Heart right ventricle (tissue), 16 donors: ENCODE measurements at regions not wholly inside any gene's neighbourhood (a gene's known extent, or its start where the extent isn't known, plus 50 kb on each side); places are given as distances from the start of the nearest gene placed in this dataset.
"Not testable (repeated sequence)": the region's sequence is repeated elsewhere in the genome, so short reads cannot be mapped to it uniquely, and the experiment has no call there.

ENCODE experiments used
- ATAC-seq, 8 donors: fragments of 200-7000 bp; cut with Tn5 transposase; one replicate each; pipeline ENCODE4 v1.9.1; 2020; ENCODE audit warnings: mild to moderate bottlenecking in 8 of 8, moderate library complexity in 8 of 8, moderate number of reproducible peaks in 1 of 8
- DNase-seq, 2 donors: peaks; one replicate each; pipeline ENCODE4 v3.0.0-alpha.2; 2020
- H3K27ac ChIP-seq, 10 donors: fragments of 200-600 bp; sonication (generic) in 2 of 10; one replicate each; pipeline versions ENCODE4 v1.5.0 to v1.8.0; 2020 to 2022; ENCODE audit warnings: mild to moderate bottlenecking in 3 of 10
- H3K27me3 ChIP-seq, 7 donors: fragments of 200-600 bp; one replicate each; pipeline ENCODE4 v1.8.0; 2021 to 2022; ENCODE audit warnings: mild to moderate bottlenecking in 2 of 7
- H3K36me3 ChIP-seq, 9 donors: fragments of 200-600 bp; sonication (generic) in 1 of 9; one replicate each; pipeline versions ENCODE4 v1.5.0 to v1.8.0; 2020 to 2022; ENCODE audit warnings: mild to moderate bottlenecking in 2 of 9
- H3K4me1 ChIP-seq, 9 donors: fragments of 200-600 bp; sonication (generic) in 1 of 9; one replicate each; pipeline versions ENCODE4 v1.5.0 to v1.8.0; 2020 to 2022; ENCODE audit warnings: mild to moderate bottlenecking in 4 of 9
- H3K4me3 ChIP-seq, 10 donors: fragments of 200-600 bp; sonication (generic) in 2 of 10; one replicate each; pipeline versions ENCODE4 v1.5.0 to v1.8.0; 2020 to 2022; ENCODE audit warnings: mild to moderate bottlenecking in 7 of 10, moderate library complexity in 2 of 10
- H3K9me3 ChIP-seq, 11 donors: fragments of 200-600 bp in 10 of 11; sonication (generic) in 2 of 11; one replicate each; pipeline versions ENCODE4 v1.5.0 to v1.8.0; 2013 to 2022; ENCODE audit warnings: mild to moderate bottlenecking in 2 of 11, control low read depth in 1 of 11, moderate library complexity in 1 of 11
- WGBS, 2 donors: extraction: QIAGEN DNeasy Blood & Tissue Kit; methylation state at CpG; one replicate each; pipeline ENCODE4 v1.1.7; 2013; ENCODE audit warnings: inconsistent platforms in 1 of 2; 5-methylcytosine and 5-hydroxymethylcytosine counted together
- intact Hi-C, 10 donors: fragments of 100-400 bp; cut with DNase I; formaldehyde crosslinking; loops; one replicate each; pipeline versions ENCODE4 v1.11.1 to v1.14.2; 2022
- donor health status: Arrhythmogenic right ventricular cardiomyopathy.
- donor health status: ischemic (EF 13 %, LVEDD 7.1; RV severe dilation, severe dysfunction).
- donor health status: healthy with polysubstance abuse.
- donor health status: DM: no; HTN: yes; CAD: no.
- donor health status: DM: no; HTN: no; CAD: no.
- donor health status: ischemic (EF 25% LVEDD 6.9; RV normal size, moderate dysfunction).
- donor health status: ischemic (EF 25% LVEDD 5.7; RV mildly dilated, moderate dysfunction).
- donor health status: healthy.
- donor health status: DM: yes; HTN: yes; CAD: no.
- donor health status: Ischemic cardiomyopathy.
- donor health status: ischemic (EF 35%, LVEDD 5.7; RV mildly dilated, moderate dysfunction).
- donor health status: nonischemic (EF 11% LVEDD 7.7; RV severe dilation, severe dysfunction).
- donor health status: DM: yes; HTN: yes; CAD: no.
- donor health status: PGD.
- donor health status: ischemic (EF 29% LVEDD 5.4; RV normal size, mild dysfunction).
- donor health status: nonischemic (EF 23%, LVEDD 6.1; RV moderate dilation, normal function).

DNA sequence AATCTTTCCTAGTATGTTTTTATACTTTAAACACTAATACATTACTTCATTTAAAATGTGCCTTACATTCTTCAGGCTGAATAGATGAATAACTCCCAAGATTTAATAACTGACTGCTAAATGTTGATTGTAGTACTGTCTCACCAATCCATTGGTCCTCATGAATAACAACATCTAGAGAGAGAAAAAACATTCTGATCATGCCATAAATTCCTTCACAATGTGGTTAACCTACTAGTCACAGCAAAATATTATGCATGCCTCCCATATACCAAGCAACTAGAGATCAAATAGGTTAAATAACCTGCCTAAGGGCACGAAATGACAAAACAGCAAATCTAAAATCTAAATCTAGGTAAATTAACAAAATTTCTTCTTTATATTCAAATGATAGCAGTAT is 66.2 kb downstream of the SYT15 start:
- ATAC-seq, DNase-seq, H3K4me3 ChIP-seq, H3K4me1 ChIP-seq, intact Hi-C loops, H3K27ac ChIP-seq, H3K27me3 ChIP-seq, H3K9me3 ChIP-seq, H3K36me3 ChIP-seq: not testable (repeated sequence)
- 56 to 57% methylated on average over 1 of the region's 1 CpG for WGBS, 2 donors

DNA sequence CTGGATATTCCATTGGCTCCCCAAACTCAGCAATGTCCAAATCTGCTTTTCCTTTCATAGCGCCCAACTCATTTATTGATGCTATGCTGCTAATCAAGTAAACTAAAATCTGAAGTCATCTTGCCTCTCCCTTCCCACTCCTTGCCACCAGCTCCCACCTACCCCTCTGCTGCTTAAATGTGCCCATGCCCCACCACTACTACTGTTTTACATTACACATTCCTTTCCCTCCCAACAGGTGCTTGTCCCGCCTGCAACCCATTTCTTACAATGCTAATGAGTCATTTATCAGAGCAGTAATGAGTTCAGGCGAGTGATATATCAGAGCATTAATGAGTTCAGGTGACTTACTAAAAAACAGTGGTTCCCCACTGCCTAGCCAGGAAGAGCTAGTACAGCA is 67.2 kb downstream of the SYT15 start:
- ATAC-seq, H3K27ac ChIP-seq, H3K4me1 ChIP-seq, H3K36me3 ChIP-seq, H3K4me3 ChIP-seq, H3K27me3 ChIP-seq, DNase-seq, H3K9me3 ChIP-seq, intact Hi-C loops: not testable (repeated sequence)
- WGBS, 2 donors, result 38 to 70% methylated on average over 2 to 3 of the region's 3 CpGs

DNA sequence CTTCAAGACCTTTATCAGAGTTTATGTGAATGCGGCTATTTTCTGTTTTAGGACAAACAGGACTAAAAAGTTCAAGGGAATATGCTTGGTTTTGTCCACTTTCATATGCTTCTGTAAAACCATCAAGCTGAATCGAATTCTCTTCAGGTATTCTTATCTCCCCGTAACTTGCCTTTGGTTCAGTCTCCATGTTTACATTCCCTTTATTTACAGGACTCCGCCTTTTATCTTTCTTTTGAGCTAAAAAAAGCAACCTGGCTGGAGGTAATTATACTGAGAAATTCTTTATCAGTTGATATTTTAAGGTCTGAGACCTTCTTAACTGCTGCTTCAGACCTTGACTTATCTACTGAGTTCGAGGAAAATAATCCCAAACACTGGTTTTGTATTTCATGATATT is 72.0 kb downstream of the SYT15 start:
- DNase-seq, result not testable (repeated sequence)

DNA sequence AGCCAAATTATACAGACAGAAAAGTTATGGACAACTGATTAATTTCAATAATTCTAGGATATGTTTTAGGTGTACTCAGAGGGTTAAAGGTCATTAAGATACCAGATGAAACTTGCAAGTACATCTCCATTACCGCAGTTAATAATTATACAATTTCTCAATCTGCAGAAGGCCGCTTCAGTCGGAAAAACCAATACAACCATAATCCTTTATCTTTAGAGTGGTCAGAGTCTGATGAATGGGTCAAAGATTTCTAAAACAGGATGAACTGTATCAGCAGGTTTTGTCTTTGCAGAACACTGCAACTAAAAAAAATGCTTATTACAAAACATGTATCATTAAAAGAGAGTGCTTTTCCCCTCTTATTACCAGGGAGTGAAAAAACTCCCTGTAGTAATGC is 78.5 kb downstream of the SYT15 start:
- H3K4me1 ChIP-seq, intact Hi-C loops: not testable (repeated sequence)

More for the DNA sequence above, 72.0 kb downstream of the SYT15 start:
- H3K36me3 ChIP-seq, H3K9me3 ChIP-seq, intact Hi-C loops, H3K27ac ChIP-seq, H3K4me1 ChIP-seq, ATAC-seq, H3K4me3 ChIP-seq, H3K27me3 ChIP-seq: not testable (repeated sequence)
- 14 to 39% methylated on average over 1 of the region's 5 CpGs for WGBS, 2 donors

GRCh38 chr10:46660027-46660834 is 81.3 kb downstream of the SYT15 start:
- H3K27ac ChIP-seq, intact Hi-C loops, H3K9me3 ChIP-seq, ATAC-seq, DNase-seq, H3K4me3 ChIP-seq, H3K4me1 ChIP-seq, H3K27me3 ChIP-seq, H3K36me3 ChIP-seq: not testable (repeated sequence)
- 53 to 63% methylated on average over 1 of the region's 8 CpGs for WGBS, 2 donors

More for the DNA sequence above, 78.5 kb downstream of the SYT15 start:
- DNase-seq, H3K27me3 ChIP-seq, H3K36me3 ChIP-seq, H3K27ac ChIP-seq, ATAC-seq, H3K9me3 ChIP-seq, H3K4me3 ChIP-seq: not testable (repeated sequence)
- no CpG with 5 or more reads among the region's 3 CpGs for WGBS, 2 donors

DNA sequence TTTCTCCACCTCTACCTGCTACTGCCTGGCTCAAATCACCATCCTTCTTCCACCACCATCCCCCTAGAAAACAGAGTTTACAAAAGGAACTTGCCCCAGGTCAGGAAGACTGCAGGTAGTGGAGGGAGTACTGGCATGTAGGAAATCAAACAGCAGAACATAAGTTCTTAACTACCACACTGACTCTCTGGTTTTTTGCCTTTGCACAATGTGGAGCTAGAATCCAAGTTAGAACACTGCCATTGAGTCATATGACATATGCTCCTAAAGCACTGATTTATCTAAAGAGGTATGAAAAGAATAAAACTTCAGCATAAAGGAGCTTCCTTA is 81.9 kb downstream of the SYT15 start:
- H3K4me3 ChIP-seq, H3K4me1 ChIP-seq, H3K36me3 ChIP-seq, H3K9me3 ChIP-seq, DNase-seq, intact Hi-C loops, H3K27me3 ChIP-seq, ATAC-seq, H3K27ac ChIP-seq: not testable (repeated sequence)

DNA sequence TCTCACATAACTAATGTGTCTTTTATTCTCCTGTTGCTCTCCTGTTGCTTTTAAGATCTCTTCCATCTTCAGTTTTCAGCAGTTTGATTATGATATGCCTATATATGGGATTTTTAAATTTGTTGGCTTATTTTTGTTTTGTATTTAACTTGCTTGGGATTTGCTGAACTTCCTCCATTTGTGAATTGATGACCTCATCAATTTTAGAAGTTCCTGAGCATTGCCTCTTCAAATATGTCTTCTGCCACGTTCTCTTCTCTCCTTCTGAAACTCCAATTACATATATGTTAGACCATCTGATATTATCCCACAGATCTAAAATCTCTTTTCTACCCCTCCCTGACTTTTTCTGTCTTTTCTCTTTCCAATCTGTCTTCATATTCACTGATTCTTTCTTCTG is 86.6 kb downstream of the SYT15 start:
- intact Hi-C loops, H3K4me3 ChIP-seq, H3K9me3 ChIP-seq, H3K36me3 ChIP-seq, ATAC-seq, H3K27me3 ChIP-seq, H3K27ac ChIP-seq, H3K4me1 ChIP-seq, DNase-seq: not testable (repeated sequence)
- WGBS, 2 donors, result 75 to 79% methylated on average over 1 of the region's 1 CpG

GRCh38 chr10:46668357-46668997 is 89.5 kb downstream of the SYT15 start:
- H3K36me3 ChIP-seq, H3K4me3 ChIP-seq, H3K27me3 ChIP-seq, H3K4me1 ChIP-seq, intact Hi-C loops, H3K27ac ChIP-seq, H3K9me3 ChIP-seq: not testable (repeated sequence)
- ATAC-seq, result peak in 5 of 8 donors; percentile 17 to 81 (median 70)
- 78 to 80% methylated on average over 6 of the region's 6 CpGs for WGBS, 2 donors
- DNase-seq, result peak in 1 of 2 donors; percentile 4

DNA sequence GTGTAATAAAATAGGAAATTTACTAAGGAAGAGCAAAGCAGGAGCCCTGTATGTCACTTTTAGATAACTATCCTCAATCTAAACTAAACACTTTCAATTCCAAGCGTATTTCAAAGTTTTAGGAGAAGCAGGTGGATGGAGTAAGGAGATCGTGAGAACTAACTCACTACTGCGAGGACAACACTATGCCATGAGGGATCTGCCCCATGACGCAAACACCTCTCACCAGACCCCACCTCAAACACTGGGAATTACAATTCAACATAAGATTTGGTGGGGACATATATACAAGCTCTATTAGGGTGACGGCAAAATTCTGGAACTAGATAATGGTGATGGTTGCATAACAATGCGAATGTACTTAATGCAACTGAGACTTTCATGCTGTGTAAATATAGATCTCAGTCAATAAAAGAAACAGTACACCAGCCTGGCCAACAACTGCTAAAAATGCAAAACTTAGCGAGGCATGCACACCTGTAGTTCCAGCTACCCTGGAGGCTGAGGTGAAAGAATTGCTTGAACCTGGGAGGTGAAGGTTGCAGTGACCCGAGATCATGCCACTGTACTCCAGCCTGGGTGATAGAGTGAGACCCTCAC is 99.0 kb downstream of the SYT15 start:
- WGBS, 2 donors, result 81 to 96% methylated on average over 2 of the region's 8 CpGs
- DNase-seq, H3K27ac ChIP-seq, ATAC-seq, H3K27me3 ChIP-seq, H3K36me3 ChIP-seq, H3K4me3 ChIP-seq, intact Hi-C loops, H3K9me3 ChIP-seq, H3K4me1 ChIP-seq: not testable (repeated sequence)

DNA sequence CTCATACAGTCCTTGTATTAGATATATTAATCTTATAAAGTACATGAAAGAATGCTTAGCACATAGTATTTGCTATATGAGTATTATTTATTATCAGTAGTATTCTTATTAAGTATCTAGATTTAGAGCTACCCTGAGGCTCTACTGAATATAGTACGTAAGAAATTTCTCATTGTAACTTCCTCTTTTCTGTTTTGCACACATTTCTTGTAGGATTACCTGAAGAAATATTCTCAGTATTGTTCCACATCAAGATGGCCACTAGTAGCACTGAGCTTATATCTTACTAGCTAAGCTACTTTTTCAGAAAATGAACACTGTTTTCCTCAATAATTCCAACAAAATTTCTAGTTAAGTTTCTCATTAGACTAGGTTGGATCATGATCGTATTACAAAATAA is 112.5 kb downstream of the SYT15 start:
- no CpG with 5 or more reads among the region's 2 CpGs for WGBS, 2 donors
- H3K4me1 ChIP-seq, H3K4me3 ChIP-seq, ATAC-seq, H3K27me3 ChIP-seq, DNase-seq, H3K36me3 ChIP-seq, intact Hi-C loops, H3K27ac ChIP-seq, H3K9me3 ChIP-seq: not testable (repeated sequence)
